HEK293 (cell line): ENCODE measurements at regions not wholly inside any gene's neighbourhood (a gene's known extent, or its start where the extent isn't known, plus 50 kb on each side); places are given as distances from the start of the nearest gene placed in this dataset.

Experiments used
- CTCF ChIA-PET: fragments of 350-600 bp; formaldehyde crosslinking; extraction: SDS; loops from one replicate; lab custom pipeline; 2021; ENCODE audit warnings: antibody characterized with exemption; lab: Yijun Ruan, JAX
- POLR2A ChIA-PET: fragments of 300-600 bp; formaldehyde crosslinking; extraction: SDS; loops from one replicate; lab custom pipeline; 2020; ENCODE audit warnings: antibody characterized with exemption, inconsistent platforms; lab: Yijun Ruan, JAX
- H3K27ac ChIP-seq: fragments of 200-500 bp; sonication (Bioruptor generic); 2 replicates; pipeline ENCODE4 v1.5.1; 2014; ENCODE audit warnings: low read depth, low read length, control low read depth, inconsistent platforms; ENCODE audit errors: extremely low read depth
- H3K36me3 ChIP-seq, 2 experiments: fragments of 200-500 bp in 1 of 2; sonication (Bioruptor generic) in 1 of 2; 1 replicate in 1 of 2; 2 replicates in 1 of 2; pipeline ENCODE4 v1.5.1; 2014 to 2017; ENCODE audit warnings: inconsistent platforms in 2 of 2, low read length in 2 of 2; ENCODE audit not compliant: control insufficient read depth in 2 of 2, insufficient read depth in 1 of 2
- H3K4me1 ChIP-seq: fragments of 200-500 bp; sonication (Bioruptor generic); 2 replicates; pipeline ENCODE4 v1.5.1; 2014; ENCODE audit warnings: mild to moderate bottlenecking, low read length, inconsistent platforms; ENCODE audit not compliant: control insufficient read depth, insufficient read depth
- H3K4me3 ChIP-seq: 2 replicates; pipeline ENCODE4 v1.5.1; 2011; ENCODE audit warnings: low read depth, mild to moderate bottlenecking, control low read depth, low read length, moderate library complexity
- H3K9me3 ChIP-seq: fragments of 200-500 bp; sonication (Bioruptor generic); 2 replicates; pipeline ENCODE4 v1.5.1; 2014; ENCODE audit warnings: low read depth, low read length, inconsistent platforms; ENCODE audit not compliant: control insufficient read depth, insufficient read depth
- GLI2 ChIP-seq: fragments of 450-650 bp; formaldehyde crosslinking; IDR thresholded peaks from 2 replicates; pipeline ENCODE4; 2017; ENCODE audit warnings: missing biosample characterization, missing genetic modification characterization, low read depth, borderline replicate concordance
- GLIS1 ChIP-seq: fragments of 450-650 bp; formaldehyde crosslinking; IDR thresholded peaks from 2 replicates; pipeline ENCODE4 v1.5.1; 2016; ENCODE audit warnings: missing biosample characterization, missing genetic modification characterization
- HOXC10 ChIP-seq: sonication (generic); formaldehyde crosslinking; IDR thresholded peaks from 2 replicates; pipeline ENCODE4 v1.8.1; 2023; ENCODE audit warnings: mild to moderate bottlenecking, missing genetic modification reagents
- KLF10 ChIP-seq: fragments of 450-650 bp; IDR thresholded peaks from 2 replicates; pipeline ENCODE4 v1.5.1; 2018; ENCODE audit warnings: missing biosample characterization, mild to moderate bottlenecking, missing genetic modification characterization
- MYNN ChIP-seq: fragments of 450-650 bp; formaldehyde crosslinking; IDR thresholded peaks from 2 replicates; pipeline ENCODE4 v1.5.1; 2016; ENCODE audit warnings: missing biosample characterization, missing genetic modification characterization, borderline replicate concordance
- MZF1 ChIP-seq: fragments of 450-650 bp; formaldehyde crosslinking; IDR thresholded peaks from 2 replicates; pipeline ENCODE4 v1.5.1; 2017; ENCODE audit warnings: missing biosample characterization, missing genetic modification characterization, borderline replicate concordance
- SALL2 ChIP-seq: fragments of 450-650 bp; formaldehyde crosslinking; IDR thresholded peaks from 2 replicates; pipeline ENCODE4 v1.5.0; 2017; ENCODE audit warnings: missing biosample characterization, mild to moderate bottlenecking, missing genetic modification characterization, borderline replicate concordance
- SCRT1 ChIP-seq: fragments of 450-650 bp; formaldehyde crosslinking; IDR thresholded peaks from 2 replicates; pipeline ENCODE4 v1.5.1; 2016; ENCODE audit warnings: missing biosample characterization, missing genetic modification characterization, borderline replicate concordance
- SP2 ChIP-seq: fragments of 450-650 bp; formaldehyde crosslinking; IDR thresholded peaks from 2 replicates; pipeline ENCODE4 v1.5.1; 2016; ENCODE audit warnings: missing biosample characterization, missing genetic modification characterization
- ZBTB21 ChIP-seq: fragments of 450-650 bp; formaldehyde crosslinking; IDR thresholded peaks from 2 replicates; pipeline ENCODE4 v1.5.1; 2017; ENCODE audit warnings: missing biosample characterization, missing genetic modification characterization
- ZNF121 ChIP-seq: fragments of 450-650 bp; formaldehyde crosslinking; IDR thresholded peaks from 2 replicates; pipeline ENCODE4 v1.5.1; 2016; ENCODE audit warnings: missing biosample characterization, missing genetic modification characterization
- ZNF174 ChIP-seq: fragments of 450-650 bp; formaldehyde crosslinking; IDR thresholded peaks from 2 replicates; pipeline ENCODE4 v1.5.0; 2017; ENCODE audit warnings: missing biosample characterization, mild to moderate bottlenecking, missing genetic modification characterization
- ZNF19 ChIP-seq: fragments of 450-650 bp; formaldehyde crosslinking; IDR thresholded peaks from 2 replicates; pipeline ENCODE4; 2016; ENCODE audit warnings: missing biosample characterization, missing genetic modification characterization, low read depth
- ZNF211 ChIP-seq: fragments of 450-650 bp; formaldehyde crosslinking; IDR thresholded peaks from 2 replicates; pipeline ENCODE4 v1.5.1; 2016; ENCODE audit warnings: low read depth, missing biosample characterization, missing genetic modification characterization
- ZNF248 ChIP-seq: fragments of 450-650 bp; formaldehyde crosslinking; IDR thresholded peaks from 2 replicates; pipeline ENCODE4 v1.5.1; 2017; ENCODE audit warnings: missing biosample characterization, missing genetic modification characterization
- ZNF335 ChIP-seq: fragments of 450-650 bp; formaldehyde crosslinking; conservative IDR thresholded peaks from 2 replicates; pipeline ENCODE4 v1.5.1; 2016; ENCODE audit warnings: missing biosample characterization, missing genetic modification characterization
- ZNF37A ChIP-seq: fragments of 450-650 bp; IDR thresholded peaks from 2 replicates; pipeline ENCODE4 v1.5.1; 2018; ENCODE audit warnings: missing biosample characterization, missing genetic modification characterization
- ZNF521 ChIP-seq: fragments of 450-650 bp; formaldehyde crosslinking; IDR thresholded peaks from 2 replicates; pipeline ENCODE4 v1.5.1; 2017; ENCODE audit warnings: missing biosample characterization, mild to moderate bottlenecking, missing genetic modification characterization
- ZNF544 ChIP-seq: fragments of 450-650 bp; formaldehyde crosslinking; IDR thresholded peaks from 2 replicates; pipeline ENCODE4 v1.5.0; 2017; ENCODE audit warnings: missing biosample characterization, missing genetic modification characterization
- ZNF548 ChIP-seq: fragments of 450-650 bp; formaldehyde crosslinking; IDR thresholded peaks from 2 replicates; pipeline ENCODE4 v1.5.1; 2016; ENCODE audit warnings: missing biosample characterization, missing genetic modification characterization
- ZNF571 ChIP-seq: fragments of 450-650 bp; formaldehyde crosslinking; IDR thresholded peaks from 2 replicates; pipeline ENCODE4 v1.5.0; 2017; ENCODE audit warnings: missing biosample characterization, missing genetic modification characterization
- ZNF610 ChIP-seq: fragments of 450-650 bp; formaldehyde crosslinking; IDR thresholded peaks from 2 replicates; pipeline ENCODE4 v1.5.1; 2016; ENCODE audit warnings: missing biosample characterization, missing genetic modification characterization, borderline replicate concordance
- ZSCAN23 ChIP-seq: fragments of 450-650 bp; formaldehyde crosslinking; IDR thresholded peaks from 2 replicates; pipeline ENCODE4 v1.5.1; 2016; ENCODE audit warnings: missing biosample characterization, missing genetic modification characterization
- TF ChIP-seq, protein P1 (sequence below): fragments of 450-650 bp; formaldehyde crosslinking; IDR thresholded peaks from 2 replicates; pipeline ENCODE4 v1.5.1; 2016; ENCODE audit warnings: missing biosample characterization, missing genetic modification characterization
- TF ChIP-seq, protein P2 (sequence below): IDR thresholded peaks from 2 replicates; pipeline ENCODE4 v1.6.1; 2011; ENCODE audit warnings: mild to moderate bottlenecking, low read depth, low read length, borderline replicate concordance
- TF ChIP-seq, protein P3 (sequence below): sonication (generic); formaldehyde crosslinking; IDR thresholded peaks from 2 replicates; pipeline ENCODE4 v1.8.1; 2022; ENCODE audit warnings: mild to moderate bottlenecking, moderate library complexity, missing genetic modification reagents
- TF ChIP-seq, protein P4 (sequence below): fragments of 450-650 bp; formaldehyde crosslinking; IDR thresholded peaks from 2 replicates; pipeline ENCODE4 v1.5.1; 2017; ENCODE audit warnings: missing biosample characterization, missing genetic modification characterization
- TF ChIP-seq, protein P5 (sequence below): fragments of 450-650 bp; formaldehyde crosslinking; IDR thresholded peaks from 2 replicates; pipeline ENCODE4 v1.5.1; 2016; ENCODE audit warnings: missing biosample characterization, missing genetic modification characterization
- TF ChIP-seq, protein P6 (sequence below): fragments of 450-650 bp; formaldehyde crosslinking; IDR thresholded peaks from 2 replicates; pipeline ENCODE4 v1.5.1; 2016; ENCODE audit warnings: missing biosample characterization, missing genetic modification characterization

DNA sequence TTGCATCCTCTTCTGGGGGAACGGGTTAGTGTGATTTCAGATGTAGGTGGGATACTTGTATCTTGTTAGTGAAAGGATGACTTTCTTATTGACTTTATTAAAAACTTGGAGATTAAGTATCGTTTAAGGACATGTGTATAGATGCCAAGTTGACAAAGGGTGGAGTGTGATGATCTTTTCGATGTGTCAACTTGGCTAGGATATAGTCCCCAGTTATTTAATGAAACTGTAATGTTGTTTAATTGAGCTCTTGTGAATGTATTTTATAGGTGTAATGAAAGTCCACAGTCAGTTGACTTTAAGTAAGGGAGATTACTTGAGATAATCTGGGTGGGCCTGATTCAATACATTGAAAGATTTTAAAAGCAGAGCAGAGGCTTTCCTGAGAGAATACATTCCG, 127.0 kb downstream of the AASDH start:
- Histone ChIP-seq H3K4me3 (no peak overlapping the region), H3K27ac (no peak overlapping the region), H3K4me1 (no peaks in the 10 kb centered on the region), H3K9me3 (no peaks in the 10 kb centered on the region), H3K36me3 (no peaks in the 10 kb centered on the region)
- TF ChIP-seq, protein P1, sequence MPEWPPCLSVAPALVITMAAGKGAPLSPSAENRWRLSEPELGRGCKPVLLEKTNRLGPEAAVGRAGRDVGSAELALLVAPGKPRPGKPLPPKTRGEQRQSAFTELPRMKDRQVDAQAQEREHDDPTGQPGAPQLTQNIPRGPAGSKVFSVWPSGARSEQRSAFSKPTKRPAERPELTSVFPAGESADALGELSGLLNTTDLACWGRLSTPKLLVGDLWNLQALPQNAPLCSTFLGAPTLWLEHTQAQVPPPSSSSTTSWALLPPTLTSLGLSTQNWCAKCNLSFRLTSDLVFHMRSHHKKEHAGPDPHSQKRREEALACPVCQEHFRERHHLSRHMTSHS (tag by site-specific recombination) = no peak
- TF ChIP-seq ZNF121 = no peak
- TF ChIP-seq SP2 (tag by site-specific recombination) = no peak
- TF ChIP-seq, protein P2, sequence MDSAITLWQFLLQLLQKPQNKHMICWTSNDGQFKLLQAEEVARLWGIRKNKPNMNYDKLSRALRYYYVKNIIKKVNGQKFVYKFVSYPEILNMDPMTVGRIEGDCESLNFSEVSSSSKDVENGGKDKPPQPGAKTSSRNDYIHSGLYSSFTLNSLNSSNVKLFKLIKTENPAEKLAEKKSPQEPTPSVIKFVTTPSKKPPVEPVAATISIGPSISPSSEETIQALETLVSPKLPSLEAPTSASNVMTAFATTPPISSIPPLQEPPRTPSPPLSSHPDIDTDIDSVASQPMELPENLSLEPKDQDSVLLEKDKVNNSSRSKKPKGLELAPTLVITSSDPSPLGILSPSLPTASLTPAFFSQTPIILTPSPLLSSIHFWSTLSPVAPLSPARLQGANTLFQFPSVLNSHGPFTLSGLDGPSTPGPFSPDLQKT = no peak
- TF ChIP-seq, protein P3, sequence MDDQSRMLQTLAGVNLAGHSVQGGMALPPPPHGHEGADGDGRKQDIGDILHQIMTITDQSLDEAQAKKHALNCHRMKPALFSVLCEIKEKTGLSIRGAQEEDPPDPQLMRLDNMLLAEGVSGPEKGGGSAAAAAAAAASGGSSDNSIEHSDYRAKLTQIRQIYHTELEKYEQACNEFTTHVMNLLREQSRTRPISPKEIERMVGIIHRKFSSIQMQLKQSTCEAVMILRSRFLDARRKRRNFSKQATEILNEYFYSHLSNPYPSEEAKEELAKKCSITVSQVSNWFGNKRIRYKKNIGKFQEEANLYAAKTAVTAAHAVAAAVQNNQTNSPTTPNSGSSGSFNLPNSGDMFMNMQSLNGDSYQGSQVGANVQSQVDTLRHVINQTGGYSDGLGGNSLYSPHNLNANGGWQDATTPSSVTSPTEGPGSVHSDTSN (CRISPR knock-in tag) = no peak
- no peak for TF ChIP-seq ZNF248
- TF ChIP-seq ZNF37A (tag by site-specific recombination) = no peak
- TF ChIP-seq ZBTB21 (tag by site-specific recombination) = no peak
- no peak for TF ChIP-seq HOXC10 (CRISPR knock-in tag)
- no peak for TF ChIP-seq ZNF174 (tag by site-specific recombination)
- TF ChIP-seq, protein P4, sequence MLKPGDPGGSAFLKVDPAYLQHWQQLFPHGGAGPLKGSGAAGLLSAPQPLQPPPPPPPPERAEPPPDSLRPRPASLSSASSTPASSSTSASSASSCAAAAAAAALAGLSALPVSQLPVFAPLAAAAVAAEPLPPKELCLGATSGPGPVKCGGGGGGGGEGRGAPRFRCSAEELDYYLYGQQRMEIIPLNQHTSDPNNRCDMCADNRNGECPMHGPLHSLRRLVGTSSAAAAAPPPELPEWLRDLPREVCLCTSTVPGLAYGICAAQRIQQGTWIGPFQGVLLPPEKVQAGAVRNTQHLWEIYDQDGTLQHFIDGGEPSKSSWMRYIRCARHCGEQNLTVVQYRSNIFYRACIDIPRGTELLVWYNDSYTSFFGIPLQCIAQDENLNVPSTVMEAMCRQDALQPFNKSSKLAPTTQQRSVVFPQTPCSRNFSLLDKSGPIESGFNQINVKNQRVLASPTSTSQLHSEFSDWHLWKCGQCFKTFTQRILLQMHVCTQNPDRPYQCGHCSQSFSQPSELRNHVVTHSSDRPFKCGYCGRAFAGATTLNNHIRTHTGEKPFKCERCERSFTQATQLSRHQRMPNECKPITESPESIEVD (tag by site-specific recombination) = no peak
- no peak for TF ChIP-seq ZNF548 (tag by site-specific recombination)
- no peak for TF ChIP-seq ZNF521 (tag by site-specific recombination)
- no peak for TF ChIP-seq SCRT1
- ChIA-PET POLR2A (no interaction called here), CTCF (no interaction called here)

DNA sequence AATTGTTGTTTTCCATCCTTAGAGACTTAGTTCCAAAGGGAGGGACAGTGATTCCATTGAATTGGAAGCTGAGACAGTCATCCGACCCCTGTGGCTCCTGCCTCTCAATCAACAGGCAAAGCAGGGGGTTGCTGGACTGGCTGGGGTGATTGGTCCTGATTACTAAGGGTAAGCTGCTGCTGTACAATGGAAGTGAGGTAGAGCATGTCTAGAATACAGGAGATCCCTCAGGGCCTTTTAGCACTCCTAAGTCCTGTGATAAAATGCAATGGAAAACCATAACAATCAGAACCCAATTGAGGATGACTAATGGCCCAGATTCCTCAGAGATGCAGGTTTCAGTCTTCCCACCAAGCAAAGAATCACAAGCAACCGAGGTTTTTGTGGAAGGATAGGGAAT, 127.6 kb downstream of the AASDH start:
- no peak overlapping the region for H3K27ac ChIP-seq
- ChIA-PET CTCF (interaction anchor here (0.6 kb wide), 1 partner anchor 146 kb away, joined by 3 read pairs; no protein-coding TSS in a partner anchor), POLR2A (no interaction called here)
- H3K9me3 ChIP-seq = no peaks in the 10 kb centered on the region
- H3K4me3 ChIP-seq = no peak overlapping the region
- H3K36me3 ChIP-seq = no peaks in the 10 kb centered on the region
- TF ChIP-seq MZF1 (tag by site-specific recombination) = no peak
- no peak for TF ChIP-seq ZNF544
- TF ChIP-seq ZNF211 (tag by site-specific recombination) = no peak
- no peak for TF ChIP-seq KLF10 (tag by site-specific recombination)
- TF ChIP-seq ZNF571 = no peak
- no peak for TF ChIP-seq GLI2 (tag by site-specific recombination)
- no peaks in the 10 kb centered on the region for H3K4me1 ChIP-seq

DNA sequence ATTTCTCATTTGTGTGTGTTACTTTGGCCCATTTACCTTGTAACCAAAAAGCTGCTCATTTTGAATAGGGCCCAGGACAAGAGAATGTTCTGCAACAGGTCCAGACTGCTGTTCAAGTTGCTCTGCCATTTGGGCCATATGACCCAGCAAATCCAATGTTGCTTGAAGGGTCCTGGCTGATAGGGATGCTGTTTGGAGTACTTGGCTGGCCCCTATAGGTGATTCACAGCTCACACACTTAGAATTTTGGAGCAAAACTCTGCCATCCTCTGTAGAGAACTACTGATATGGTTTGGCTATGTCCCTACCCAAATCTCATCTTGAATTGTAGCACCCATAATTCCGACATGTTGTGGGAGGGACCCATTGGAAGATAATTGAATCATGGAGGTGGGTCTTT, 131.5 kb downstream of the AASDH start:
- CTCF ChIA-PET = no interaction called here
- Histone ChIP-seq H3K4me1 (no peaks in the 10 kb centered on the region), H3K27ac (no peak overlapping the region), H3K36me3 (no peaks in the 10 kb centered on the region)
- TF ChIP-seq ZNF335 (tag by site-specific recombination) (no peak), ZNF610 (no peak), SCRT1 (no peak), ZNF19 (tag by site-specific recombination) (no peak), ZNF37A (tag by site-specific recombination) (no peak), ZSCAN23 (no peak), SALL2 (tag by site-specific recombination) (no peak), GLIS1 (tag by site-specific recombination) (no peak), MYNN (tag by site-specific recombination) (no peak)
- TF ChIP-seq, protein P5, sequence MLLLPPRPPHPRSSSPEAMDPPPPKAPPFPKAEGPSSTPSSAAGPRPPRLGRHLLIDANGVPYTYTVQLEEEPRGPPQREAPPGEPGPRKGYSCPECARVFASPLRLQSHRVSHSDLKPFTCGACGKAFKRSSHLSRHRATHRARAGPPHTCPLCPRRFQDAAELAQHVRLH = no peak
- TF ChIP-seq, protein P6, sequence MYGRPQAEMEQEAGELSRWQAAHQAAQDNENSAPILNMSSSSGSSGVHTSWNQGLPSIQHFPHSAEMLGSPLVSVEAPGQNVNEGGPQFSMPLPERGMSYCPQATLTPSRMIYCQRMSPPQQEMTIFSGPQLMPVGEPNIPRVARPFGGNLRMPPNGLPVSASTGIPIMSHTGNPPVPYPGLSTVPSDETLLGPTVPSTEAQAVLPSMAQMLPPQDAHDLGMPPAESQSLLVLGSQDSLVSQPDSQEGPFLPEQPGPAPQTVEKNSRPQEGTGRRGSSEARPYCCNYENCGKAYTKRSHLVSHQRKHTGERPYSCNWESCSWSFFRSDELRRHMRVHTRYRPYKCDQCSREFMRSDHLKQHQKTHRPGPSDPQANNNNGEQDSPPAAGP = no peak
- TF ChIP-seq, all 188 proteins: peak for 0
- H3K4me3 ChIP-seq = no peak overlapping the region
- H3K9me3 ChIP-seq = no peaks in the 10 kb centered on the region
- POLR2A ChIA-PET = no interaction called here
